Dermis blood vessel endothelial cell (primary cell): ENCODE measurements at regions not wholly inside any gene's neighbourhood (a gene's known extent, or its start where the extent isn't known, plus 50 kb on each side); places are given as distances from the start of the nearest gene placed in this dataset.

Experiments
- DNase-seq: peaks from one replicate; pipeline ENCODE4 v3.0.0; 2010

- DNase-seq: no peak
Measured at GRCh38 chr2:81598453-81598852, 1293.9 kb upstream of the LRRTM1 start.

GRCh38 chr2:81589406-81589805 lies 1284.9 kb upstream of the LRRTM1 start:
- no peak for DNase-seq

GRCh38 chr2:81583311-81584108 lies 1279.0 kb upstream of the LRRTM1 start:
- no peak for DNase-seq

GRCh38 chr2:81576713-81577112 lies 1272.2 kb upstream of the LRRTM1 start:
- no peak for DNase-seq

- DNase-seq: no peak
Measured at GRCh38 chr2:81551040-81551634, 1246.6 kb upstream of the LRRTM1 start.

- no peak for DNase-seq
Measured at GRCh38 chr2:81550277-81550676, 1245.7 kb upstream of the LRRTM1 start.

GRCh38 chr2:81549646-81550045 lies 1245.1 kb upstream of the LRRTM1 start:
- no peak for DNase-seq

GRCh38 chr2:81545626-81546025 lies 1241.1 kb upstream of the LRRTM1 start:
- DNase-seq: no peak

- no peak for DNase-seq
Measured at GRCh38 chr2:81542119-81542518, 1237.6 kb upstream of the LRRTM1 start.

- DNase-seq: no peak
Measured at GRCh38 chr2:81529944-81530343, 1225.4 kb upstream of the LRRTM1 start.

GRCh38 chr2:81528852-81529480 lies 1224.4 kb upstream of the LRRTM1 start:
- no peak for DNase-seq

GRCh38 chr2:81523344-81523743 lies 1218.8 kb upstream of the LRRTM1 start:
- DNase-seq: no peak

GRCh38 chr2:81513328-81513727 lies 1208.8 kb upstream of the LRRTM1 start:
- DNase-seq: no peak

GRCh38 chr2:81505586-81505985 lies 1201.0 kb upstream of the LRRTM1 start:
- no peak for DNase-seq

GRCh38 chr2:81495556-81495955 lies 1191.0 kb upstream of the LRRTM1 start:
- no peak for DNase-seq

GRCh38 chr2:81483254-81483653 lies 1178.7 kb upstream of the LRRTM1 start:
- DNase-seq: no peak

GRCh38 chr2:81481994-81482368 lies 1177.4 kb upstream of the LRRTM1 start:
- DNase-seq: no peak

- no peak for DNase-seq
Measured at GRCh38 chr2:81481242-81481993, 1176.9 kb upstream of the LRRTM1 start.

GRCh38 chr2:81467096-81467495 lies 1162.5 kb upstream of the LRRTM1 start:
- DNase-seq: no peak

GRCh38 chr2:81462420-81462819 lies 1157.9 kb upstream of the LRRTM1 start:
- no peak for DNase-seq

GRCh38 chr2:81445176-81445575 lies 1140.6 kb upstream of the LRRTM1 start:
- no peak for DNase-seq

- no peak for DNase-seq
Measured at GRCh38 chr2:81437456-81438000, 1133.0 kb upstream of the LRRTM1 start.

GRCh38 chr2:81436256-81436655 lies 1131.7 kb upstream of the LRRTM1 start:
- DNase-seq: no peak
